GM12878 (cell line): ENCODE measurements at regions not wholly inside any gene's neighbourhood (a gene's known extent, or its start where the extent isn't known, plus 50 kb on each side); places are given as distances from the start of the nearest gene placed in this dataset.

Experiments
- HDGF ChIP-seq: fragments of 450-650 bp; IDR thresholded peaks from 2 replicates; pipeline ENCODE4 v1.6.1; 2016; ENCODE audit warnings: antibody characterized with exemption
- NFIC ChIP-seq: IDR thresholded peaks from 2 replicates; pipeline ENCODE4 v1.6.1; 2012; ENCODE audit warnings: low read depth, mild to moderate bottlenecking, inconsistent platforms, low read length, moderate library complexity
- POLR2A ChIP-seq: IDR thresholded peaks from 2 replicates; pipeline ENCODE4 v1.6.1; 2011; ENCODE audit warnings: low read depth, mild to moderate bottlenecking, low read length
- SIN3A ChIP-seq: IDR thresholded peaks from 2 replicates; pipeline ENCODE4 v1.6.1; 2012; ENCODE audit warnings: low read depth, low read length, improper control_type of control experiment
- TAF1 ChIP-seq: IDR thresholded peaks from 2 replicates; pipeline ENCODE4 v1.6.1; 2011; ENCODE audit warnings: mild to moderate bottlenecking, low read depth, low read length, borderline replicate concordance
- ZBTB33 ChIP-seq: fragments of 450-650 bp; IDR thresholded peaks from 2 replicates; pipeline ENCODE4 v1.6.1; 2017; ENCODE audit warnings: mild to moderate bottlenecking

GRCh38 chr7:80974396-80975358, 55.8 kb upstream of the SEMA3C start:
- TF ChIP-seq POLR2A (no peak), SIN3A (no peak), ZBTB33 (no peak), HDGF (no peak), TAF1 (no peak), NFIC (no peak)
